ENCODE measurements at regions not wholly inside any gene's neighbourhood (a gene's known extent, or its start where the extent isn't known, plus 50 kb on each side); places are given as distances from the start of the nearest gene placed in this dataset.

DNA sequence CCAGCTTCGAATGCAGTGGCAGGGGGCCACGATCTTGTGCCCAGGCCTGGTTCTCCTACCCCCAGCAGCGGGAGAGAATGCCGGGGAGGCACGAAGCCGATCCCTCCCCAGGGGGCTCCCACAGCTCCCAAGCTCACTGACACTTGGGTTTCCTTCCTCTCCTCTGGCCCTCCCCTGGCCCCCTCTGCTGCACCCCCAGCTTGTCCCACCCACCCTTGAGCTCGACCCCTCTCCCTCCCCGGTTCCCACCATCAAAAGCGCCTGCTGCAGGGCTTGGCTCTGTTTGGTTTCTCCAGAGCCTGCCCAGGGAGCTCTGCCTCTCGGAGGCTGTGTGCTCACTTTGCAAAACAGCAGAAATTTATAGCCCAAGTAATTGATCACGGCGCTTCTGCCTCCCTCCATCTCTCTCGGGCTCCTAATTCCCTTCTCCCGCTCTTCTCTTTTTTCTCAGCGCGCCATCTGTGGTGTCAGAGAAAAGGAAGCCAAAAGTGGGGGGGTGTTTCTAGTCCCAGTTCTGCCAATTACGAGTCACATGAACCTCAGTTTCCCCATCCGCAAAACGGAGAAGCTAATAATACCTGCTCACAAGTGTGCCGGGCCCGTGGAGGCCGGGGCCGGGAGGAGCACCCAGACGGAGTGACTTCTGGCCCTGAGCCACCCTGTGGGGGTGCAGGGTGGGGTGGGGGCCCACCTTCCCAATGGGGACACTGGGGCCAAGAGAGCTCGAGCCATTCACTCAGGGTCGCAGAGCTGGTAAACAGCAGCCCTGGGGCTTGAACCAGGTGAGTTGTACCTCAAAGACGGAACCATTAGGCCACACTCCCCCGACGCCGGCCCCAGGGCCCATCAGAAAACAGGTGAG lies 141.2 kb upstream of the IER5L start:
- Histone ChIP-seq H3K9me3 (no peaks in the 10 kb centered on the region), H3K4me3 (no peak overlapping the region), H3K27ac (peak overlapping the region in 2 of 4 donors; percentile 72 to 79), H3K36me3 (no peaks in the 10 kb centered on the region), H3K4me1 (peaks cover 7 to 21% (median 14%) of the 10 kb centered on the region in 3 donors), H3K27me3 (no peaks in the 10 kb centered on the region)
- WGBS, 2 donors, result 88 to 89% methylated on average over 26 to 30 of the region's 30 CpGs
- intact Hi-C loops (cut with DNase I), result no loop called here
- ATAC-seq (no peak), FAIRE-seq (no peak), DNase-seq (peak in 3 of 6 donors; percentile 2 to 60 (median 16))
- TF ChIP-seq, protein P1, sequence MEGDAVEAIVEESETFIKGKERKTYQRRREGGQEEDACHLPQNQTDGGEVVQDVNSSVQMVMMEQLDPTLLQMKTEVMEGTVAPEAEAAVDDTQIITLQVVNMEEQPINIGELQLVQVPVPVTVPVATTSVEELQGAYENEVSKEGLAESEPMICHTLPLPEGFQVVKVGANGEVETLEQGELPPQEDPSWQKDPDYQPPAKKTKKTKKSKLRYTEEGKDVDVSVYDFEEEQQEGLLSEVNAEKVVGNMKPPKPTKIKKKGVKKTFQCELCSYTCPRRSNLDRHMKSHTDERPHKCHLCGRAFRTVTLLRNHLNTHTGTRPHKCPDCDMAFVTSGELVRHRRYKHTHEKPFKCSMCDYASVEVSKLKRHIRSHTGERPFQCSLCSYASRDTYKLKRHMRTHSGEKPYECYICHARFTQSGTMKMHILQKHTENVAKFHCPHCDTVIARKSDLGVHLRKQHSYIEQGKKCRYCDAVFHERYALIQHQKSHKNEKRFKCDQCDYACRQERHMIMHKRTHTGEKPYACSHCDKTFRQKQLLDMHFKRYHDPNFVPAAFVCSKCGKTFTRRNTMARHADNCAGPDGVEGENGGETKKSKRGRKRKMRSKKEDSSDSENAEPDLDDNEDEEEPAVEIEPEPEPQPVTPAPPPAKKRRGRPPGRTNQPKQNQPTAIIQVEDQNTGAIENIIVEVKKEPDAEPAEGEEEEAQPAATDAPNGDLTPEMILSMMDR (IDR thresholded peaks at IDR 0.05), result no peak

DNA sequence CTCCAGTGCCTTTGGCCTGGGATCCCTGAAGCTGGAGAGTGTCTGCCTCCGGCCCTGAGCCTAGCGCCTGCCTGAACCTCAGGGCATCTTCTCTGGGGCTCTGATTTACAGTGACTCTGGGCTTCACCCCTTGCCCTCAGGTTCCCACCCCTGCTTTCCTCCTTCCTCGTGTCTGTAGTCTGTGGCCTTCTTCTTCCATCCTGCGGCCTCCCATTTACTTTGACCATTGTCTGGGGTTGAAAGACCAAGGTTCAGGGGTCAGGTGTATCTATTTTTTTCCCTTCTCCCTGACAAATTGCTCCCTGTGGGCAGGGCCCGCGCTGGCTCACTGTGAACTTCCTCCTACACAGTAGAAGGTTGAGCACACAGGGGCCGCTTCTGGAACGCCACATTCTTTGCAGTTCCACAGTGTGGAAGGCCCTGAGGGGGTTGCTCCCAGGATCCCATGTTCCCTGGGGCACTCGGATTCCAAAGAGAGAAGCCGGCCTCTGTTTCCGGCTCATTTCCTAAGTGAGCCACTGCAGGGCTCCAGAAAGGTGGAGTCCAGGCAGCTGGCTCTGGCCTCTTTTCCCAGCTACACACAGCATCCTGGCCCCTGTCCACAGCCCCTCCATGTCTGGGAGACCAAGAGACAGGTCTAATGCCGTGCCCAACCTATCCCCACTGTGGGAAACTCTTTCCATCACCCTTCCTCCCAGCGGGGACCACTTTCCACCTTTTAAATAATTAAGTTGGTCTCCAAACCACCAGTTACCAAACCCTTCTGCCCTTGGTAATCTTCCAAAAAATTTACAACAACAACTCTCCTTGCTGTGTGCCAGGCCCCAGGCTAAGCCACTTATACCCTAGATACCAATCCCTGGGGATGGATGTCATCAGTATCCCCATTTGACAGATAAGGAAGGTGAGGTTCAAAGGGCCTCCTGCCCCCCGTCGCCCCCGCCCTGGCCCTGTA lies 140.3 kb upstream of the IER5L start:
- Histone ChIP-seq H3K27me3 (no peaks in the 10 kb centered on the region), H3K36me3 (no peaks in the 10 kb centered on the region), H3K4me3 (no peak overlapping the region), H3K4me1 (peaks cover 7 to 21% (median 14%) of the 10 kb centered on the region in 3 donors), H3K27ac (no peak overlapping the region), H3K9me3 (no peaks in the 10 kb centered on the region)
- TF ChIP-seq, protein P1 (IDR thresholded peaks at IDR 0.05), result no peak
- 85 to 88% methylated on average over 16 of the region's 16 CpGs for WGBS, 2 donors
- peak in 1 of 6 donors; percentile 11 for DNase-seq
- no peak for ATAC-seq
- intact Hi-C loops (cut with DNase I), result no loop called here
- FAIRE-seq, result no peak

DNA sequence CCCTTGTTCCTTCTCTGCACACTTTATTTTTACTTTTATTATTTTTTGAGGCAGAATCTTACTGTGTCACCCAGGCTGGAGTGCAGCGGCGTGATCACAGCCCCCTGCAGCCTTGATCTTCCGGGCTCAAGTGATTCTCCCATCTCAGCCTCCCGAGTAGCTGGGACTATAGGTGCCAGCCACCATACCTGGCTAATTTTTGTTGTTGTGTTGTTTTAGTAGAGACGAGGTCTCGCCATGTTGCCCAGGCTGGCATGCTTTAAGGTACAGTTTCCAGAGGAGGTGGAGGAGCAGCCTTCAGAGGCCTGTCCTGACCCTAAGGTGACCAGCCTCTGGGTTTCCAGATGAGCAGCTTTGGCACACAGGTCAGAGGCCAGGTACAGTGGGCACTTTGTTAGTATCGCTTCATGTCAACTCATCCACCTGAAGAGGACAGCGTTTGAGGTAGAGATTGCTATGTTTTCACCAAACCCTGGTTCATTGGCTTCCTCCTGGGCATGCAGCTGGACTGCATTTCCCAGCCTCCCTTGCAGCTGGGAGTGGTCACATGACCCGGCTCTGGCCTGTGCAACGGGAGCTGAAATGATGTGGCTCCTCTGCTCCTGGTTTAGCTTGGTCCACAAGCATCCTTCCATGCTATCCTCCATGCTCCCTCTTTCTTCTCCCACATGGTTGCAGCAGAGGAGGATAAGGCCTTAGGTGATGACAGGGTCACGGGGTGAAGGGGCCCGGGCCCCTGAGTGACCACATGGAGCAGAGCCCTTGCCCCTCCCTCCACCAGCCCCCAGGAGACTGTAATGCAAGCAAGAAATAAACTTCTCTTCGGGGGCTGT lies 139.3 kb upstream of the IER5L start:
- Histone ChIP-seq H3K4me3 (no peak overlapping the region), H3K4me1 (peaks cover 7 to 21% (median 14%) of the 10 kb centered on the region in 3 donors), H3K36me3 (no peaks in the 10 kb centered on the region), H3K9me3 (no peaks in the 10 kb centered on the region), H3K27me3 (no peaks in the 10 kb centered on the region), H3K27ac (no peak overlapping the region)
- ATAC-seq, result peak in 2 of 4 donors; percentile 8 to 33
- TF ChIP-seq, protein P1 (IDR thresholded peaks at IDR 0.05), result no peak
- no peak for FAIRE-seq
- intact Hi-C loops (cut with DNase I), result no loop called here
- DNase-seq, result peak in 1 of 6 donors; percentile 19
- 77 to 83% methylated on average over 13 of the region's 13 CpGs for WGBS, 2 donors

DNA sequence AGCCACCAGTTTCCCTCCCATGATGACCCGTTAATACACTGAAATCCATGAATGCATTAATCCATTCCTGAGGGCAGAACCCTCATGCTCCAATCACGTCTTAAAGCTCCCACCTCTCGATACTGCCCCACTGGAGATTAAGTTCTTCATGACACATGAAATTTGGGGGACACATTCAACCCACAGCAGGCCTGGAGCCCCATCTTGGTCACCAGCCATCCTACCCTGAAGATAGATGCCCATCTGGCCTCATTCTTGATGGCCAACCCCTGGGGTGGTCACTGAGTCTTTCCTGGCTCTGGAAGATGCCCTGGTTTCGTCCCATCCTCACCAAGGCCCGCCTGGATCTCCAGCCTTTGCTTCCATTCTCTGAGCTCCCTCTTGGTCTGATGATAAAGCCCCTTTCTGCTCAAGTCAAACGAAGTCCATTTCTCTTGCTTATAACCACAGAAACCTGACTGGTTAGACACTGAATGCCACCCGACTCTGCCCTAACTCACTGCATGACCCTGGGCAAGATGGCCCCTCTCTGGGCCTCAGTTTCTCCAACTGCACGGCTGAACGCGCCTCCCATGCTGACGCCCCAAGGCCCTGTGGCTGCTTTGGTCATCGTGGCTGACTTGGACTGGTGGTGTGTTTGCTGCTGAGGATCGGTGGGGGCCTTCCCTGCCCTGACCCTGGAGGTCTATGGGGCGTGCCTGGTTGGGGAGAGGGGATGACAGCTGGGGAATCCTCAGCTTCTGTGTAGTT lies 138.4 kb upstream of the IER5L start:
- Histone ChIP-seq H3K9me3 (no peaks in the 10 kb centered on the region), H3K36me3 (no peaks in the 10 kb centered on the region), H3K27me3 (no peaks in the 10 kb centered on the region), H3K4me3 (no peak overlapping the region), H3K27ac (no peak overlapping the region), H3K4me1 (peaks cover 7 to 19% (median 13%) of the 10 kb centered on the region in 3 donors)
- ATAC-seq (no peak), DNase-seq (peak in 1 of 6 donors; percentile 13), FAIRE-seq (no peak)
- TF ChIP-seq, protein P1 (IDR thresholded peaks at IDR 0.05), result no peak
- intact Hi-C loops (cut with DNase I), result no loop called here
- WGBS, 2 donors, result 77 to 86% methylated on average over 14 of the region's 14 CpGs
